GM19455 (cell line): ENCODE measurements at regions not wholly inside any gene's neighbourhood (a gene's known extent, or its start where the extent isn't known, plus 50 kb on each side); places are given as distances from the start of the nearest gene placed in this dataset.

Experiments used
- ATAC-seq: cut with Tn5 transposase; IDR thresholded peaks from one replicate; pipeline ENCODE4 v1.9.1; 2021; ENCODE audit not compliant: unreplicated experiment

DNA sequence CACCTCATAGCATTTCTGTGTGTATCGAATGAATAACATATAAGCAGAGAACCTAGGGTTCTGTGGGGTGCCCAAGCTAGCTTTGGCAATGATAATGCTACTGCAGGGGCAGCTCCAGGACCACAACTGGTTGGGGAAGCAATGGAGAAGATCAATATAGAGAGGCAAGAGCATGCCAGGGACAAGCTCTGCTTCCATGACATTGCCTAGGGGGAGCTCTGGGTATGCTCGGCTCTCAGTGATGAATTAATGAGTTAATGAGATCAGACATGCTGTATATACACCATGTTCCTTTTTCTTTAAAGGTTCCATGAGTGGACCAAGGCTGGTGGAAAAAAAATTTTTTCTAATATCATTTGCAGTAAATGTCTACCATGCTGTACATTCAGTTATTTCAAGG is 618.4 kb downstream of the BCL11A start:
- no peak for ATAC-seq

DNA sequence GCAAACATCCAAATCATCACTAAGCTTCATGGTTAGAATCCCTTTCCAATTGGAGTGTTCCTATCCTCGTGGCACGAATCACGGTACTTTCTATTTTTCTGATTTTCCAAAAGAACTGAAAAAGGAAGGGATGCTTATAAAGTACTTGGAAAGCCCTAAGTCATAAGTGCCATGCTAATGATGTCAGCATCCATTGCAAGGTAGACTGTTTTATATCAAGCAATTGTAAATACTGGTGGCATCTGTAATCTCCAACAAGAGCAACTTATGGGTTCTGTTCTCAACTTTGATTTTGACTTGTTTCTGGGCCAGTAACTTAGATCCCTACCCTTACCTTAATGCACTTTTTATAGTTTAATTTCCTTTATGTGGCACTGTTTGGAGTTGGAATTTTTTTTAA is 619.5 kb downstream of the BCL11A start:
- no peak for ATAC-seq

DNA sequence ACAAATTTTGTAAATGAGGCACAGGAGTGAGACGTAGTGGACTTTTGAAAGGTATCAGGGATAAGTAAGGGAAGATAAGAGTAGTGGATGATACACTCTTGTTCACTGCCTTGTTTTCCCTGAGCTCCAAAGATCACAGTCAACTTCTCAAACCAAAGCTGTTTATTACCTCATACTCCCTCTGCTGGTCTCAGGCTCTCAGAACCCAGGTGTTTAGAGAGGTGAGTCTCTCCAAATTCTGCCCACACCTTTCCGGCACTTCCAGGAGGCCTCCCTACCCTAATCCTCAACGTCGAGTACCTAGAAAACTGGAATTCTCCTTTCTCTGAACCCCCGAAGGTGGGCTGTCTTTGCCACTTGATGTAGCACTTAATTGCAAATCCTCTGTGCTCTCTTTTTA is 621.1 kb downstream of the BCL11A start:
- ATAC-seq: no peak

DNA sequence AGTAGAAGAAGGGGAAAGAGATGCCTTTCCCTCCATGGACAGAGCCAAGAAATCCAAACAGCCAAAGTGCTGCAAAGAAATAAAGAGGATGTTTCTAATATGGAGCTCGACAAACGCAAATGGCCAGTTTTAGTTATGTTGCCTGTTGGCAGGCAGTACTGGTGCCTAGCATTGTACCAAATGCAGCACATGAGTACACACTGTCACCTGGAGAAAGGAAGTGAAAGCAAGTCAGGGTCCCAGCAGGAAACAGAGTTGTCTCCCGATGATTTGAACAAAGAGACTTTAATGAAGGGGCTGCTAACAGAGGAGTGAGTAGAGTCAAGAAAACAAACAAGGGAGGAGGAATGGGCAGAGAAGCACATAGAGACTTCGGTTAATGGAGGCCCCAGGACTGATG is 623.0 kb downstream of the BCL11A start:
- no peak for ATAC-seq

DNA sequence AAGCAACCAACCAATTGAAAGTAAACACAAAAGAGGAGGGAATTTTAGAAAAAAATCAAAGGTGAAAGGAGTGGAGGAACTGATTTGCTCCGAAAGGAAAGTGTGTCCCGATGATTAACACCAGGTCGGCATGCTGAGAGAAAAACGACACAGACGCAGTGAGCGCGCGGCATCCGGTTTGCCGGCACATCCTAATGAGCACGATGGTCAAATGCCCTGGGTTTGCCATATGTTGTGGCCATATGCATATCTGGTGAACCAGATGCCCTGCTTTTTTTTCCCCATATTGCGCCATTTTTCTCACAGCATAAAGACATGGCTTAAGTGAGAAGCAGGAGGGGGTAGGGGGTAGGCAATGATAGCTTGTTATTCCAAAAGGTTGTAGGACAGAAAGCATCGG is 626.7 kb downstream of the BCL11A start:
- ATAC-seq: no peak

DNA sequence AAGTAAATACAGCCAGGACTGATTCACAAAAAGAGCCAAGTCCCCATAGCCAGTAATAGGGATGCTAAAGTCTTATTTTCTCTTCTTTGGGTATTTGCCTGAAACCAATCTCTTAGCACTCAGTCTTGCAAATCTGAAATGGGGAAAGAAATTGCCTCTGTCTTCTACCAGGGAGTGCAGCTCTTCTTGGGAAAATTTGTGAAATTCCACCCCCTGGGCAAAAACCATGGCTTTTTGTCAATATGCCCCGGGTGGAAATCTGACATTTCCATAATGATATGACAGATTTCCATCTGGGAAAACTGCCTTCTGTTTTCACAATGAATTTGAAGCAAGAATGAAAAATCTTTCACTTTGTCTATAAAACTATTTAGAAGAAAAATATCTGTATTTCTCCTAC is 628.1 kb downstream of the BCL11A start:
- ATAC-seq: no peak

DNA sequence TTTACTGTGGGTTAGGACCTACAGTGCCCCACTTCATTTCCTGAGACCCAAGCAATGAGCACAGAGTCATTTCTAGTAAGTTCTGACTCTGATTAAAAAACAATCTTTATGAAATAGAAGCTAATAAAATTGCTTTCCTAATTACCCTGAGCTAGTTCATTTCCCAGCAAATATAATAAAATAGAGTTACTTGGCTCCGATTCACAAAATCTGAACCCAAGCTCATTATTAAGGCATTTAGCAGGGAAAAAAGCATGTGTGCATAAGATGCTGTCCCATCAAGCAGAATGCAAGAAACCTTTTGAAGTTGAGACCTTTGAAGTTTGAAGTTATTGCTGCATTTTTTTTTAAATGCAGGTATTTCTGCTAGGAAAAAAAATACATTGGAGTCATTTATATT is 629.1 kb downstream of the BCL11A start:
- ATAC-seq: no peak

DNA sequence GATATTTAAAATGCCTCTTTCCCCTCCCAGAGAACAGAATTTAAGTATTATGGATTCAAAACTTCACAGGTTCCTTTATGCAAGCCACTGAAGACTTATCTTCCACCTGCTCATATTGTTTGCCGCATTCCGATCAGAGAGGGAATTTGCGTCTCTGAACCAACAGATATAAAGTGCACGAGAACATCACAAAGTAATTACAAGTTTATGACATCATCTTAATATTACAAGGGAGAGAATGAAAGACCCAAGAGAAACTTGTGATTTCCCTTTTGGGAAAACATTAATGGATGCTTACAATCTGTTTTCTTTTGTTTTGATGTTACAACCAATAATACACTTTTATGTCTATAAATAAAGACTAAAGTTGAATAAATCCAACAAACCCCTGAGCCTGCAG is 631.0 kb downstream of the BCL11A start:
- ATAC-seq: no peak

DNA sequence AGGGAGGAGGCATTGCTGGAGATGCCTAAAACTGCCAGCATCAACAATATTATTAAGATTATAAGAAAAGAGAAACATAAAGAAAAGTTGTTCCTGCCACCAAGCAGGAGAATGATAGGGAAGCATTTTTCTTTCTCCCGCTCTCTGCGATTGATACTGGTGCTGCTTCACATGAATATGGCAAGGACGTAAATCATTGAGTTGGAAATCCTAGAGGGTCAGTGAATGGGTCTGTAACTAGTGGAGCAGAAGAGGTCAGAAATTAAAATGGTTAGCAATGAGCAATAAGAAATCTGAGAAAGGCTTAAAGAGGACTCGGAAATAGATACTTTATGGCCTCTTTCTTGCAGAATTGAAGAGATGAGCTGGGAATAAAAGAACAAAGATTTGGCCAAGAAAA is 631.7 kb downstream of the BCL11A start:
- ATAC-seq: no peak

DNA sequence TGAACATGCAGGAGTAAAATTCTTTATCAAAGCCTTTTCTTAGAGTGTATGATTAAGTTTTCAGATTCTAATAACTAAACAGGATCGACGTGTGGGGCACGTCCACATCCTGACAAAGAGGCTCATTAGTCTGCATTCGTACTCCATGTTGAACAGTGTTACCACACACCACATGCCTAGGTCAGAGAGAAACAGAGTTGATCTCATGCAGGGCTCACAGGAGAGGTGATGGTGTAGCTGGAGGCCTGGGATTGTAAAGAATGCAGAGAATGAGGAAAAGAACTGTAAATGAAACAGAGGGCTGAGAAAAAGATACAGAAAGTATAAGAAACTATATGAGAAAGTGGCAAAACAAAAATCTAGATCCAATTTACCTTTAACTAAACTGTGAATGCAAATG is 632.5 kb downstream of the BCL11A start:
- no peak for ATAC-seq

DNA sequence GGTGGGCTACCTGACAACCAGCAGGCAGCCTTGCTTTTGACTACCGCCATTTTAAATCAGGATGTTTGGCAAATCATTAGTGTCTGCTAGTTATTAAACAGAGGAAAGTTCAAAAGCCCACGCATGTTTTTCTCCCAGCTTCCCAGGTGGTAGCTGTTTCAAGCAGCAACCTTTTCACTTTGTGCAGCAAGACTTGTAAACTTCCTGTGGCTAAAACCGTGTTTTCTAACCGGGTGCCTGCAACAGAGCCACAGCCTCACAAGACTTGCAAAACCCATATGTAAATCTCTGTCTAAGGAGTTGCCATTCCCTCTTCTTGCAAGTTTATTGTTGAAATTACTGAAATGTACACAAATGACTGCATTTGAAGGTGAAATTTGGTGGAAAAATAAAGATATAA is 633.1 kb downstream of the BCL11A start:
- ATAC-seq: no peak

DNA sequence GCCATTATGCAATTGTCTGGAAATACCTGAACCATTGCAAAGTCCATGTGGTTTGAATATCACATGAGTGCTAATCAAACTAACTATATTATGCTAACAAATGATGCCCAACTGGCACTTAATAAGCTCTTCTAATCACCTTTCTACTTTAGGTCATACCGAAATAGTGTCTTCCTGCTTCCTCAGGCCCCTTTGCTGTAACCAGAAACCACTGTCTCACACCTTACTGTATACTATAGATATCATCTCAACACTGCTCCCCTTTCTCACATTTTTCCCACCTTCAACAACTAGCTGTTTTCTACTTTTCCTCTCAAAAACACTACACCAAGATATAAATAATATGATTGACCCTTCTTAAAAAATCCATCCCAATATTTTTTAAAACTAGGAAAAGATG is 633.9 kb downstream of the BCL11A start:
- no peak for ATAC-seq

DNA sequence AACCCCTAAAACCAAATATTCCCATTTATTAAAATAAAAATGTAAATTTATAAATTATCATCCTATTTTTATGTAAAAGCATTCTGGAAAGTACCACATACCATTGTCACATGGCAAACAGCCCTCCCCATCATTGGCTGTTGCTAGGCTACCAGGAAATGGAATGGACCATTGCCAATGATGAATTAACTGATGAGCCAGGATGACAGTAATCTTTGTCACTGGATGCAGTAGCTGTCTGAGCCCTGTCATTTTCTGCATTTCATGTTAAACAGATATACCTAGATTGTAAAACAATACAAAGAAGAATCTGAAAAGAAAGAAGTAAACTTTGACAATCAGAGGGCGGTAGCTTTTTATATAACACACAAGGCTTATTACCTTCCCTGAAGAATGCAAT is 641.4 kb downstream of the BCL11A start:
- no peak for ATAC-seq

DNA sequence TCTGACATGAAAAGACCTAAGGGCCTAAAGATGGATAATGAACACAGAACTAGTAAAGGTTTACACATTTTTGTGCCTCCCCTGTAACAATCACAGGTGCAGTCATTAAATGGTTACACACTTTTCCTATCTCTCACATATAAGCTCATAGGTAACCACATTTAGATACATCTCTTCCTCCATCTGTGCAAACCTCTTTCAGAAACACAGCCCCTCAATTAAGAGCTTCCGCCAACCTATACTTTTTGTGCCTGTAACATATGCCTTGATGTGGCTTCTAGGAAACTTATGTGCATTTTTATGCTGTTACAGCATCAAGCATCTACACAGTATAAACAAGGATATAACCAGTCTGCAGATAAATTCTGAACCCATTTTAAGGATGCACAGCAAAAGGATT is 643.3 kb downstream of the BCL11A start:
- no peak for ATAC-seq

DNA sequence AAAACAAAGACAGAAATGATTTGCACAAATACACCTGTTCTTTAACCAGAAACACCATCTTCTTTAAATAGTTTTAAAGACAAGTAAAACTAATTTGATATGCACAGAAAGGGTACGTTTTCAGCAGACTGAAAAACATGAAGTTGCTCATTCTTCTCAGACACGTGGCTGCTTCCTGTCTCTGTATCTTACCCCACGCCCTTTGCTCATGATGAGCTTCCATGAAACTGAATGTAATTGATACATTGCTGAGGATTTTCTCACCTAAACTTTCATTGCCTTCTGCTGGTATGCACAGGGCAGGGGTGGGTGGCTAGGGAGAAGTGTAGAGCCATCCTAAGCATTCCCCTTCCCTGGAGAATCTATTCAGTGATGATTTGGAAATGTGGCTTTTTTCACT is 644.3 kb downstream of the BCL11A start:
- ATAC-seq: no peak

DNA sequence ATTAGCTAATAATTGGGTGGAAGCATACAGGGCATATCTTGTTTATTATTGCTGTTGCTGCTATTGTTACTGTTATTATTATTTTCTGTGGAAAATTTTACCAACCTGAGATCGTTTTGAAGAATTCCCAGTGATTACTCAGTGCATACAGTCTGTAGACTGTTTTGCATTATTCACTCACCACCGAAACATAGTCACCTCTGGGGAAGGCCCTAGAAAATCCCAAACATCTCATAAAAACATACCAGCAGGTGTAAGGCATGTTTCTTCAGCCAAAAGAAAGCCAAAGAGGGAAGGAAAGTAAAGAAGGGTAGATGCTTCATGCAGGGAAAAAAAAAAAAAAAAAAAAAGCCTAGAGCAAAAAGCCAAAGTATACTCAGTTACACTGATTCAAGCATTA is 647.7 kb downstream of the BCL11A start:
- no peak for ATAC-seq

DNA sequence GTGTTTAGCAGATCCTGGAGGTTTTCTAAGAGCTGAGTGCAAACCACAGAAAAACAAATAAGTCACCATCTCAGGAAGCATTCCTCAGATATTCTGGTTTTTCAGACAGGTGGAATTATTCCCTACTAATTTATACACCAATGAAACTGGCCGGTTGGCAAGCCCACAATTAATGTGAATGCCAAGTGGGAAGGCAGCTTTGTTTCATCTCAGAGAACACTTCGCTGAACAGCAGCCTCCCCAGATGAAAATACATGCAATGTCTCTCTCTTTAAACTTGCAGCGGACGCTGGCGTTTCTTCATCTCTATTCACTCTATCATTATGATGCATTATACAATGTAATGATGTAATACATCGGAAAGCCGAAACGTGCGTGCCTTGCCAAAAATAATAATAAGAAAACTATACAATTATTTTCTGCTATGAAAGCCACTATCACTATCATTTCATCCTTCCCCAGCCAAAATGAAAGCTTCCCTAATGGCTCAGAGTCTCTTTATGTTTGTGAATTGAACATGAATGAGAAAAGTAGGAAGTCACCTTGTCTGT is 649.4 kb downstream of the BCL11A start:
- no peak for ATAC-seq

DNA sequence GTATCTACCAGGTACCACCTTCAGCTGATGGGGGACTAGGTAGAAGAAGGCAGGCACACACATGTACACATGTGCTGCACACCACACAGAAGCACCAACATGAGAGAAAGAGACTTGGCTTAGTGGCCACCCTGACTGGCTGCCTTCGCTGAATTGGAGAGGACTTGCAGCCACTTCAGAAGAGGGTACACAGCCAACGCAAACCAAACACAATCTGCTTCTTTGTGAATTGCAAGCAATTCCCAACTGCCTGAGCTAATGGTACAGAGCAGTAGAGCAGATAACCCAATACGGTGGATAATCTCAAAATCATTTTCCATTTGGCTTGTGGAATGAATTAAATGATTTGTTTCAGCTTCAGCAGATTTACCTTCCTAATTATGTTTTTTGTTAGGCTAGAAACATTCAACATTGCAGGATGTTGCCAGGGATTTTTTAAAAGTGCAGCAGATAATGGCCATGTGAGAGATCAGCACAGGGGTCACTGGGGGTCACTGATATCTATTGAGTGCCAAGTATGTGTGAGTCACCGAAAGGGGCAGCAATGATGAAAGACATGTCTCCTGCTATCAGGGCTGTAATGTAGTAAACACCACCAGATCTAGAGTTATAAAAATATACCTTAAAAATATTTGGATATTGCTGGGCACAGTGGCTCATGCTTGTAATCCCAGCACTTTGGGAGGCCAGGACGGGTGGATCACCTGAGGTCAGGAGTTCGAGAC is 652.6 kb downstream of the BCL11A start:
- no peak for ATAC-seq

DNA sequence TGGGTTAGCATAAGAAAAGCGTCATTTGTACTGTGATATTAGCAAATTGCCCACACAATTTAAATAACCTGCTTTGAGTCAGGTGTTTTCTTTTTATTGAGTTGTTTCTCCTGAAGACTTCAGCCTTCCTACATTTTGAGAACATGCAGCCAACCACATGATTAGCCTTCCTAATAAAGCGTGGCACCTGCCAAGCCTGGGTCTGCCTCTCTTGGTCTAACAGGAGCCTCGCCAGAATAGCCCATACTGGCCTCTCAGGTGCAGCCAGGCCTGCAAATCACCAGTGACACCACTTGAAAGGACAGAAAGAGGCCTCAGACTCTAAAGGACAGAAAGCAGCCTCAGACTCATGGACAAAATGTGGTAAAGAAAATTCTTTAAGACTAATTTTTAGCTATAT is 653.8 kb downstream of the BCL11A start:
- ATAC-seq: no peak

DNA sequence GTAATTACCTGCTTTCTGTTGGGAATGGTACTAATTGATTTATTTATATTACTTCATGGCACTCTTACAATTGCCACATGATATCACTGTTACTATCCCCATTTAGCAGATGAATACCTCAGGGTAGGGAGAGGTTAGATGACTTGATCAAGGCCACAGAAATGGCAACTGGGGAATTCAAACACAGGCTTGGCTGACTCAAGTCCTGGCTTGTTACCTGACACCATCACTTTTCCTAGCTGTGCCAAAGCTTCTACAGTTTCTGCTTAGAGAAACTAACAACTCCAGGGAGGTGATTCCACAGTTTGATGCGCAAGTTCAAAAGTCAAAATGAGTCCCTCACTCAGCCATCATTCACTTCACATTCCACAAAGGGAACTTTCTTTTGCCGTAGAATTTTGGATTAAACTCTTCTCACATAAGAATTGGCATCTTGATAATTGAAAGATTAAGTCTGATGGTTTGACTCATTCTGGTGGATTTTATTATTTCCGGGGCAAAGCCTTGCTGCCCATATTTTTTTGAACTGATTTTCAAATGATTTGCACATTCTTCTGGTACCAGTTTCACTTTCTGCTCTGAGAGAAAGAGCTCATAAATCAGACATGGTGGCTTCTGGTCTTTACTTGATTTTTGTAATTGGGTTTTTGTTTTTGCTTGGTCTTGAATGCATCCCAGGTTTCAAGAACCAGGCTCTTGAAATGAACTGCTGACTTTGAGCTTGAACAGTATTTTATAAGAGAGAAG is 656.8 kb downstream of the BCL11A start:
- no peak for ATAC-seq

DNA sequence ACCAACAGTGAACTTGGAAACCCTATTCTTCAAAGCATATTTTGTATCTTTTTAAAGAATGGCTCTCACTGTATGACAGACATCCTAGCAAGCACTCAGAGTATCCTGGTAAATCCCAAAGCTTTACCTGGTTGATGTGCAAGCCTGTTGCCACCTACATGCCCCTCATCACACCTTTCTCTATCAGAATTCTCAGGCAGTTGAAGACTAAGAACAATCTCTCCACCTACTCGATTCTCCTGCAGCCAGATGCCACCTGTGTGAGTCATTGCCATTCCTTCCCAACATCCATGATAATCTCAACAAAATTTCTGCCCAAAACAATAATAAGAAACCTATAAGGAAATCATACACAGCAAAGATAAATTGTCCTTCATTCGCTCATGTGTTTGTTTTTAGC is 659.8 kb downstream of the BCL11A start:
- no peak for ATAC-seq

DNA sequence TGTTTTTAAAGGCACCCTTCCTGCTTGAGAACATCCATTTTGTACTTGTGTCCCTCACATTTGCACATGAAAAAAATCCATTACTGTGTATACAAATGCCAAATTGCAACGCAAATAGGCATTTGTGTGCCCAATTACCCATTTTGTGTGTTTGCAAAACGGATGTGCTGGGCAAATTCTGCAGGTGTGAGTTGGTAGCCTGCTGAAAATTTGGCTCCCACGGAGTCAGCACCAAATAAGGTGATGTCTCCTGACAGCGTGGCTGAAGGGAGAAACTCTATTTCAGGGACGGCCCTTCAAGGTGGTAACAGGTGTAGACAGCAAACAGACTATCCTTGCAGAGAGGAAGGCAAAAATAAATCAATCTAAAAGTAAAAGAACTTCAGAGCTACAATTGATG is 661.1 kb downstream of the BCL11A start:
- no peak for ATAC-seq

DNA sequence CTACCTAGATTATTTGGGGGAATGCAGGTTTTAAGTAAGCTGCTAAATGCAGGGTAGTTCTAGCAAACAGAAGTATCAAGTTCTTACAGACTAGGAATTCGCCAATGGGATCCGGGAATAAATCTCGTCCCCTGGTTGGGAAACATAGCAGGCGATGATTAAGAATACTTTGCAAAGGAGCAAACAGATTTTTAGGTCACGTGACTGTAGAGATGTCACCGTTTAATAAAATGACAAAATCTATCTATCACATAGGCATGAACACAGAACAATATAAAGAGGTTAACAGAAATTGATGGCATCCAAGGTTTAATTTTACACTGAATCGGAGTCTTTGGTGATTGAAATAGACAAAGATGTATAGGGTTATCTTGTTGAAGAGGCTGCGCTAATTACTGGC is 664.1 kb downstream of the BCL11A start:
- ATAC-seq: no peak
